Body of pancreas (tissue), 4 donors: ENCODE measurements at regions not wholly inside any gene's neighbourhood (a gene's known extent, or its start where the extent isn't known, plus 50 kb on each side); places are given as distances from the start of the nearest gene placed in this dataset.

Source experiments
- ATAC-seq: fragments of 150-250 bp; one replicate; pipeline ENCODE4 v1.9.1; 2016
- DNase-seq, 4 donors: peaks; one replicate each; pipeline ENCODE4 v3.0.0-alpha.2; 2019
- H3K27ac ChIP-seq, 4 donors: fragments of 200-600 bp; sonication (generic); 1 replicate in 3 of 4; 2 replicates in 1 of 4; pipeline versions ENCODE4 v1.5.1 to v1.6.1; 2016 to 2019; ENCODE audit warnings: mild to moderate bottlenecking in 1 of 4, mixed read lengths in 1 of 4, moderate library complexity in 1 of 4
- H3K27me3 ChIP-seq, 2 donors: fragments of 200-600 bp; sonication (generic); one replicate each; pipeline ENCODE4 v1.6.0; 2016; ENCODE audit warnings: mild to moderate bottlenecking in 1 of 2
- H3K36me3 ChIP-seq, 2 donors: fragments of 200-600 bp; sonication (generic); replicated peaks in 1 of 2; 2 replicates each; pipeline ENCODE4 v1.5.1; 2016; ENCODE audit warnings: low read depth in 2 of 2; ENCODE audit not compliant: insufficient read depth in 1 of 2
- H3K4me1 ChIP-seq: fragments of 200-600 bp; sonication (generic); one replicate; pipeline ENCODE4 v1.6.0; 2016
- H3K4me3 ChIP-seq, 2 donors: fragments of 200-600 bp; sonication (generic); 1 replicate in 1 of 2; 2 replicates in 1 of 2; pipeline ENCODE4 v1.5.1; 2016 to 2019
- H3K9me3 ChIP-seq, 3 donors: fragments of 200-600 bp; sonication (generic); 1 replicate in 2 of 3; 2 replicates in 1 of 3; pipeline ENCODE4 v1.5.1; 2016
- POLR2A ChIP-seq, 3 donors: fragments of 450-650 bp; IDR thresholded peaks; one replicate each; pipeline ENCODE4 v1.6.1; 2016; ENCODE audit warnings: antibody characterized with exemption in 3 of 3, mild to moderate bottlenecking in 2 of 3
- WGBS, 2 donors: methylation state at CpG; one replicate each; pipeline ENCODE4 v1.1.5; 2017; 5-methylcytosine and 5-hydroxymethylcytosine counted together
- intact Hi-C: fragments of 100-400 bp; cut with DNase I; formaldehyde crosslinking; loops from one replicate; pipeline ENCODE4 v1.15.1; 2023
- TF ChIP-seq, protein P1 (sequence below), 7 experiments: fragments of 450-650 bp in 4 of 7; fragments of 200-600 bp in 3 of 7; sonication (generic) in 3 of 7; IDR thresholded peaks; one replicate each; pipeline ENCODE4 v1.5.1; 2016 to 2019; ENCODE audit warnings: antibody characterized with exemption in 7 of 7

GRCh38 chr16:64019339-64019738, 1102.5 kb downstream of the CDH11 start:
- intact Hi-C loops: no loop called here
- Histone ChIP-seq H3K4me3 (no peak overlapping the region), H3K27me3 (no peaks in the 10 kb centered on the region), H3K27ac (no peak overlapping the region), H3K4me1 (no peaks in the 10 kb centered on the region), H3K36me3 (no peaks in the 10 kb centered on the region), H3K9me3 (no peaks in the 10 kb centered on the region)
- TF ChIP-seq, protein P1, sequence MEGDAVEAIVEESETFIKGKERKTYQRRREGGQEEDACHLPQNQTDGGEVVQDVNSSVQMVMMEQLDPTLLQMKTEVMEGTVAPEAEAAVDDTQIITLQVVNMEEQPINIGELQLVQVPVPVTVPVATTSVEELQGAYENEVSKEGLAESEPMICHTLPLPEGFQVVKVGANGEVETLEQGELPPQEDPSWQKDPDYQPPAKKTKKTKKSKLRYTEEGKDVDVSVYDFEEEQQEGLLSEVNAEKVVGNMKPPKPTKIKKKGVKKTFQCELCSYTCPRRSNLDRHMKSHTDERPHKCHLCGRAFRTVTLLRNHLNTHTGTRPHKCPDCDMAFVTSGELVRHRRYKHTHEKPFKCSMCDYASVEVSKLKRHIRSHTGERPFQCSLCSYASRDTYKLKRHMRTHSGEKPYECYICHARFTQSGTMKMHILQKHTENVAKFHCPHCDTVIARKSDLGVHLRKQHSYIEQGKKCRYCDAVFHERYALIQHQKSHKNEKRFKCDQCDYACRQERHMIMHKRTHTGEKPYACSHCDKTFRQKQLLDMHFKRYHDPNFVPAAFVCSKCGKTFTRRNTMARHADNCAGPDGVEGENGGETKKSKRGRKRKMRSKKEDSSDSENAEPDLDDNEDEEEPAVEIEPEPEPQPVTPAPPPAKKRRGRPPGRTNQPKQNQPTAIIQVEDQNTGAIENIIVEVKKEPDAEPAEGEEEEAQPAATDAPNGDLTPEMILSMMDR (IDR thresholded peaks at IDR 0.05): no peak
- no peak for TF ChIP-seq POLR2A (IDR thresholded peaks at IDR 0.05)
- 47 to 56% methylated on average over 3 of the region's 3 CpGs for WGBS, 2 donors
- DNase-seq (no peak), ATAC-seq (no peak)

DNA sequence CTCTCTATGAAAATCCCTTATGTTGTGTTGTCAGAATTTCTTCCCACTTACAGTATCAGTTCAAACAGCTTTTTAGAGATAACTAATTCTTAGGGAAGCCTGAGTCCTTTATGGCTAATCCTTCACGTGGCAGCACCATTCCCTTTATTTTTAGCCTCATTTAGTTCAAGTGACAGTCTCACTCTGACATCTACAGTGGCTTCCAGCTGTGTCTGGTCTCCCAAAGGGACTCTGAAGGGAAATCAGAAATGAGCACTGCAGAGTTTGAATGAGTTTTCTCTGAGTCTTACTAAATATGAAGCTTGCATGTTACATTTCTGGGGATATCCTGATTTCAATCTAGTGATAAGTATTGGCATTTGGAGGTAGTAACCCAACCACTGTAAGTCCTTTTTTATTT, 1104.1 kb downstream of the CDH11 start:
- no peak for ATAC-seq
- Histone ChIP-seq H3K9me3 (no peaks in the 10 kb centered on the region), H3K36me3 (no peaks in the 10 kb centered on the region), H3K27ac (no peak overlapping the region), H3K4me3 (no peak overlapping the region), H3K4me1 (no peaks in the 10 kb centered on the region), H3K27me3 (no peaks in the 10 kb centered on the region)
- no peak for DNase-seq
- intact Hi-C loops: no loop called here
- WGBS, 2 donors: 21% methylated on average over 1 of the region's 1 CpG
- TF ChIP-seq, protein P1 (IDR thresholded peaks at IDR 0.05): no peak
- no peak for TF ChIP-seq POLR2A (IDR thresholded peaks at IDR 0.05)

DNA sequence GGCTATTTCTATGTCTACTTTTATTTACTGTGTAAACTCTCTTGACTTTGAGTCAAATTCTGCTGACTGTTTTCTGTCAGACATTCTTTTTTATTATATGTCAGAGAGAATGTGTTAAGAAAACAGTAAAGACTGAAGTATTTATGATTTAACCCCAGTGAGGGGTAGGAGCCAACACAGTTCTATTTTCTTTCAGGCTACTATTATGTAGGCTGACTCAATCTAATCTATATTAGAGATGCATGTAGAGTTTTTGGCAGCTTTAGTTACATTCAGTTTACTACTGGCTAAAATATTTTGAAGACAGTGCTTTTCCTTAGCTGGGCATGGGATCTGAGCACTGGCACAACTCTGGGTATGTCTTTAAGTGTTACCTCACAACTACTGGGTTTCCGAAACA, 1108.0 kb downstream of the CDH11 start:
- intact Hi-C loops: no loop called here
- Histone ChIP-seq H3K27me3 (no peaks in the 10 kb centered on the region), H3K4me3 (no peak overlapping the region), H3K27ac (no peak overlapping the region), H3K36me3 (no peaks in the 10 kb centered on the region), H3K9me3 (no peaks in the 10 kb centered on the region), H3K4me1 (no peaks in the 10 kb centered on the region)
- WGBS, 2 donors: 92 to 93% methylated on average over 1 of the region's 1 CpG
- ATAC-seq (no peak), DNase-seq (no peak)
- TF ChIP-seq, protein P1 (IDR thresholded peaks at IDR 0.05): no peak
- TF ChIP-seq POLR2A (IDR thresholded peaks at IDR 0.05): no peak

DNA sequence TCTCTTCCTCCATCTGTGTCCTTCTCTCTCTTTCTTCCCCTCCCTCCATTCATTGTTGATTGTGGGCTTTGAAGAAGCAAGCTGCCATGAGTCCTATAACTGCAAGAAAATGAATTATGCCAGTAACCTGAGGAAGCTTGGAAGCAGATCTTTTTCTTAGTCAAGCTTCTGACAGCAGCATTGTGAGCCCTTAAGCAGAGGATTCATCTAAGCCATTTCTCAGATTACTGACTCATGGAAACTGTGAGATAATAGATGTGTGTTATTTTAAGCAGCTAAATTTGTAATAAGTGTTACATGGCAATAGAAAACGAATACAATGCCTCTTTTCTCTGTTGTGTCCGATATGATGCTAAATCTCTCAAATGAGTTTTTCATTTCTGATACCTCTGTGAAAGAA, 1109.7 kb downstream of the CDH11 start:
- Histone ChIP-seq H3K27me3 (no peaks in the 10 kb centered on the region), H3K36me3 (no peaks in the 10 kb centered on the region), H3K27ac (no peak overlapping the region), H3K4me3 (no peak overlapping the region), H3K9me3 (no peaks in the 10 kb centered on the region), H3K4me1 (no peaks in the 10 kb centered on the region)
- TF ChIP-seq POLR2A (IDR thresholded peaks at IDR 0.05): no peak
- TF ChIP-seq, protein P1 (IDR thresholded peaks at IDR 0.05): no peak
- DNase-seq (no peak), ATAC-seq (no peak)
- intact Hi-C loops: no loop called here
- WGBS, 2 donors: 54 to 64% methylated on average over 2 of the region's 2 CpGs

GRCh38 chr16:64011650-64012049, 1110.2 kb downstream of the CDH11 start:
- Histone ChIP-seq H3K36me3 (no peaks in the 10 kb centered on the region), H3K27me3 (no peaks in the 10 kb centered on the region), H3K27ac (no peak overlapping the region), H3K4me3 (no peak overlapping the region), H3K4me1 (no peaks in the 10 kb centered on the region), H3K9me3 (no peaks in the 10 kb centered on the region)
- intact Hi-C loops: no loop called here
- no peak for ATAC-seq
- WGBS, 2 donors: 55 to 78% methylated on average over 2 of the region's 2 CpGs
- TF ChIP-seq, protein P1 (IDR thresholded peaks at IDR 0.05): no peak
- DNase-seq: no peak
